ENCODE measurements at regions not wholly inside any gene's neighbourhood (a gene's known extent, or its start where the extent isn't known, plus 50 kb on each side); places are given as distances from the start of the nearest gene placed in this dataset.

DNA sequence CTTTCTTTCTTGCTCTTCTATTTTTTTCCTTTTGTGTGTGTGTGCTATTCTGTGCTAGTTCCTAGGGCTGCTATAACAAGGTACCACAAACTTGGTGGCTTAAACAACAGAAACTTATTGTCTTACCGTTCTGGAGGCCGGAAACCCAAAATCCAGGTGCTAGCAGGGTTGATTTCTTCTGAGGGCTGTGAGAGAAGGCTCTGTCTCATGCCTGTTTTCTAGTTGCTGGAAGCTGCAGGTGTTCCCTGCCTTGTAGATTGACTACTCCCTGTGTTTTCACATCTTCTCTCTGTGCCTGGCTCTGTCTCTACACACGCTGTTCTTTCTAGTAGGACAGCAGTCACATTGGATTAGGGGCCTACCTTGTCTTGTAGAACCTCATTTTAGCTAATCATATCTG lies 150.9 kb upstream of the DSCAM start:
- TF ChIP-seq, protein P1, sequence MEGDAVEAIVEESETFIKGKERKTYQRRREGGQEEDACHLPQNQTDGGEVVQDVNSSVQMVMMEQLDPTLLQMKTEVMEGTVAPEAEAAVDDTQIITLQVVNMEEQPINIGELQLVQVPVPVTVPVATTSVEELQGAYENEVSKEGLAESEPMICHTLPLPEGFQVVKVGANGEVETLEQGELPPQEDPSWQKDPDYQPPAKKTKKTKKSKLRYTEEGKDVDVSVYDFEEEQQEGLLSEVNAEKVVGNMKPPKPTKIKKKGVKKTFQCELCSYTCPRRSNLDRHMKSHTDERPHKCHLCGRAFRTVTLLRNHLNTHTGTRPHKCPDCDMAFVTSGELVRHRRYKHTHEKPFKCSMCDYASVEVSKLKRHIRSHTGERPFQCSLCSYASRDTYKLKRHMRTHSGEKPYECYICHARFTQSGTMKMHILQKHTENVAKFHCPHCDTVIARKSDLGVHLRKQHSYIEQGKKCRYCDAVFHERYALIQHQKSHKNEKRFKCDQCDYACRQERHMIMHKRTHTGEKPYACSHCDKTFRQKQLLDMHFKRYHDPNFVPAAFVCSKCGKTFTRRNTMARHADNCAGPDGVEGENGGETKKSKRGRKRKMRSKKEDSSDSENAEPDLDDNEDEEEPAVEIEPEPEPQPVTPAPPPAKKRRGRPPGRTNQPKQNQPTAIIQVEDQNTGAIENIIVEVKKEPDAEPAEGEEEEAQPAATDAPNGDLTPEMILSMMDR (IDR thresholded peaks at IDR 0.05; ENCODE audit: low read length): no peak
- no peak for TF ChIP-seq EZH2 (IDR thresholded peaks at IDR 0.05; ENCODE audit: borderline replicate concordance, low read length)
